GM06990 (cell line): ENCODE measurements at regions not wholly inside any gene's neighbourhood (a gene's known extent, or its start where the extent isn't known, plus 50 kb on each side); places are given as distances from the start of the nearest gene placed in this dataset.
"Not testable (repeated sequence)": the region's sequence is repeated elsewhere in the genome, so short reads cannot be mapped to it uniquely, and the experiment has no call there.

Experiments
- DNase-seq: peaks from one replicate; pipeline ENCODE4 v3.0.0-alpha.2; 2011; ENCODE audit not compliant: insufficient read length; ENCODE audit errors: extremely low read depth
- H3K27me3 ChIP-seq: replicated peaks from 2 replicates; pipeline ENCODE4 v1.6.0; 2011; ENCODE audit warnings: low read length; ENCODE audit not compliant: control insufficient read depth, insufficient read depth
- H3K36me3 ChIP-seq: 2 replicates; pipeline ENCODE4 v1.5.1; 2011; ENCODE audit warnings: low read length; ENCODE audit not compliant: control insufficient read depth, insufficient read depth
- H3K4me3 ChIP-seq: replicated peaks from 2 replicates; pipeline ENCODE4 v1.5.1; 2011; ENCODE audit warnings: low read depth, mild to moderate bottlenecking, control low read depth, low read length
- CTCF ChIP-seq: IDR thresholded peaks from 2 replicates; pipeline ENCODE4 v1.5.1; 2011; ENCODE audit warnings: low read length, control low read depth, mild to moderate bottlenecking, inconsistent platforms; ENCODE audit not compliant: insufficient read depth, poor library complexity, severe bottlenecking

- Histone ChIP-seq H3K36me3 (no peaks in the 10 kb centered on the region), H3K27me3 (no peaks in the 10 kb centered on the region), H3K4me3 (no peak overlapping the region)
- TF ChIP-seq CTCF = no peak
- DNase-seq = no peak
These were observed 75.6 kb downstream of the FHIP1A start for GRCh38 chr4:151484396-151485102.

- H3K4me3 ChIP-seq = no peak overlapping the region
- no peaks in the 10 kb centered on the region for H3K36me3 ChIP-seq
- TF ChIP-seq CTCF = no peak
- DNase-seq = no peak
- H3K27me3 ChIP-seq = no peaks in the 10 kb centered on the region
These were observed 76.7 kb downstream of the FHIP1A start for GRCh38 chr4:151485541-151486131.

GRCh38 chr4:151486168-151486567 is 77.2 kb downstream of the FHIP1A start:
- no peak overlapping the region for H3K4me3 ChIP-seq
- DNase-seq = no peak
- no peaks in the 10 kb centered on the region for H3K27me3 ChIP-seq
- H3K36me3 ChIP-seq = no peaks in the 10 kb centered on the region
- TF ChIP-seq CTCF = no peak

GRCh38 chr4:151488968-151489367 is 80.0 kb downstream of the FHIP1A start:
- DNase-seq = no peak
- TF ChIP-seq CTCF = no peak
- H3K27me3 ChIP-seq = no peaks in the 10 kb centered on the region
- no peaks in the 10 kb centered on the region for H3K36me3 ChIP-seq
- no peak overlapping the region for H3K4me3 ChIP-seq

- no peak for TF ChIP-seq CTCF
- DNase-seq = no peak
- Histone ChIP-seq H3K27me3 (no peaks in the 10 kb centered on the region), H3K36me3 (no peaks in the 10 kb centered on the region), H3K4me3 (no peak overlapping the region)
These were observed 80.7 kb downstream of the FHIP1A start for GRCh38 chr4:151489462-151490203.

- not testable (repeated sequence) for H3K36me3 ChIP-seq, H3K4me3 ChIP-seq, DNase-seq, H3K27me3 ChIP-seq
These were observed 86.6 kb downstream of the FHIP1A start for GRCh38 chr4:151495612-151496011.

GRCh38 chr4:151511548-151511947 is 102.6 kb downstream of the FHIP1A start:
- H3K36me3 ChIP-seq, DNase-seq, H3K4me3 ChIP-seq, H3K27me3 ChIP-seq: not testable (repeated sequence)
